ENCODE measurements at regions not wholly inside any gene's neighbourhood (a gene's known extent, or its start where the extent isn't known, plus 50 kb on each side); places are given as distances from the start of the nearest gene placed in this dataset.

DNA sequence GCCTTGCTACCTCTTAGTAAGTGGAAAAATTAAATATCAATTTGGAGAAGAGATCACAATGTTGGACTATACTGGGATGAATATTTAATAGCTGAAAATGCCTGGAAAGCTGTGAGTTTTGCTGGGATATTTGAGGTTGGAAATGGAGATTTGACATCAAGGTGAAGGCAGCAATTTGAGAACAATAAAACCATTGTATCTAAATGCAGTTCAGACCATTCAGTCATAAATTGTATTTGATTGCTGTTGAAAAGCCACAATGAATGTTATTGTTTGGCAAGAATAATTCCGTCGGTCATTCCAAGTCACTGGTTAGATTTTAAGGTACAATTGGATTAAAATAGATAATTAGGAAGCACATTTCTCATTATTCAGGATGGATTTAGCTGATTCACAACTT lies 325.6 kb downstream of the HRH4 start:
- no peak for DNase-seq (ENCODE audit: low read depth in 2 of 2)

DNA sequence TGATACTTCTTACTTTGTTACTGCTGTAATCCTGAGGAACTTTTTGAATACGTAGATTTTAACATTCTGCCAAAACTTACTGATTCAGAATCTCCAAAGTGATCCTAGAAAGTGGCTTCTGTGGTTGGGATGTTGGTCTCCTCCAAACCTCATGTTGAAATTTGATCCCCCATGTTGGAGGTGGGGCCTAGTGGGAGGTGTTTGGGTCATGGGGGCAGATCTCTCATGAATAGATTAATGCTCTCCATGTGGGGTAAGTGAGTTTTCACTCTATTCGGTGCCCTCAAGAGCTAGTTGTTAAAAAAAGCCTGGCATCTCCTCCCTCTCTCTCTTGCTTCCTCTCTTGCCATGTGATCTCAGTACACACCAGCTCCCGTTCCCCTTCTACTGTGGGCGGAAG lies 329.9 kb downstream of the HRH4 start:
- DNase-seq (ENCODE audit: low read depth in 2 of 2): no peak

DNA sequence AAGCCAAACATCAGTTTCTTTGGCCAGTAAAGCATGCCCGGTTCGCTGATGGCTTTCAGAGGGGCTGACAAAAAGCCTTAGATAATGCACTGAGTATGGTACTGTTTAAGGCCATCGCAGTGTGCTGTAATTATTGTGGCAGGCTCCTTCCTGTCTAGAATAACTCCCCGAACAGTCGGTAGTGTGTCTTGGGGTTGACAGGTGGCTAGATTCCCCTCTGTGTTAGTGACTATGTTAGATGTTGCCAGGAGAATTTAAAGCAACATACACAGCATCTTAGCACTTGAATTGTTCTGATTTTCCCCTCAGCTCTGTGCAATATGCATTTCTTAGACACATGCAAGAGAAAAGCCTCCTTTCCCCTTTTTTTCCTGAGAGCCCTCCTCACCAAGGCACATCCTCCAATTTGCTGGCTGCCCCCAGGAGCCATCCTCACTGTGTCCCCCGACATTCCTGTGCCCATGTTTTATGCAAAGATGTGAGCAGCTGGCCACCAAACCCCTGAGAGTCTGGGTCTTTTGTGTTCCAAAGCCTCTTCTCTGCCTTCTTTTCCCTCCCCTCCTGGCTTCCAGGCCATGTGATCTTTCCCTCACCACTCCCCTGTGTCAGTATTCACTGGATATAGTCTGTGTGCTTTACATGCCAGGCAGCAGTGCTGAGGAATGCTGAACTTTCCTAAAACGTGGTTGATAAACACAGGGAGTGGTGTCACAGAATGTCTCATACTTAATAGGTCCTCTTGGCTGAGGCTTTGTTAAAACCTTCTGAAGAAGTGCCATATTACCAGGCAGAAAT lies 331.5 kb downstream of the HRH4 start:
- DNase-seq (ENCODE audit: low read depth in 2 of 2): no peak

DNA sequence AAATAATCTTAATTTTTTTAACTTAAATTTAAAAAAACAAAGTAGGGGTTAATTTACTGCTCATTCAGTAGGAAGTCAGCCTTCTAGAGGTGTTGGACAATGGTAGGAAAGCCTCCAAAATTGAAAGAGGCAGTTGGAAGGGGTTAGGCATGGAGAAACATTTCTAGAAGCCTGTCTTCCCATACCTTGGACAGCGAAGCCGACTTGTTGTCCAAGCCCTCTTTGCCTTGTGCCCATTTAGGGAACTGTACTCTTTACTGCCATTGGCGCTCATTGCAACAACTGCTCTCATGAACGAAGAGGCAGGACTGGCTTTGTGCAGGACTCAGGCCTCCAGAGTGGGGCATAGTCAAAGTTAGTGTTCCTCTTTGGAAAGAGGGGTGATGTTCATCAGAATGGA lies 333.3 kb downstream of the HRH4 start:
- DNase-seq (ENCODE audit: low read depth in 2 of 2): no peak

DNA sequence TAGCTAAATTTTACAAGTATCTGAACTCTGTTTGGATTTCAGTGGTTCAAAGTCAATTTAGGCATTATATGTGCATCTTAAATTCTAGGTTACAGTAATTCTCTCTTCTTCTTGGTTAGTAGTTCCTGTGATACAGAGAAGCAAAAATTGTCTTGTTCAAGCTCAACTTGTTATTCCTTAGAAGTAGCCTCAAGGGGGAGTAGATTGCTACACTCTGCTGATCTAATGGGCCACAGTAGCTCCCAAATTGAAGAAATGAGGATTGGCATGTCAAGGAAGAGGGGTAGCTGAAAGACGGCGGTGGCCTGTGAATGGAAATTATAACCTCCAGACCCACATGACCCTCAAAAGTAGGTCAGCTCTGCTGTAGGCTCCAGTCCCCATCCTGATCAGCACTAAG lies 334.7 kb downstream of the HRH4 start:
- DNase-seq (ENCODE audit: low read depth in 2 of 2): no peak

DNA sequence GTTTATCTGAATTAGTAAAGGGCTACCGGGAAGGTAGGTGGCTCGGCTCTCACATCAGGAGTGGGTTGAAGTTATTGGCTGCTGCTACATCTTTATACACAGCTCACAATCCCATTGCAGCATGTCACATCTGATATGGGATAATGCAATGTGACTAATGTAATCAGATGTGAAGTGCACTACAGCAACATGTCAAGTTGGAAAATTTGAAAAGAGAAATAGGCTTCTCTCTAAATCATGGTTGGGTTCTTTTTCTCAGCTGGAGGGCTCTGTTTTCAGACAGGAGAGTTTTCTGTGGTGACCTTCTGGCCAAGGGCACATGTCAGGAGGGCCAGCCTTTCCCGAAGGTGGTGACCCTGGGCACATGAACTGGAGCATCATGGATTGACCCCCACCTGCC lies 337.5 kb downstream of the HRH4 start:
- DNase-seq (ENCODE audit: low read depth in 2 of 2): no peak

DNA sequence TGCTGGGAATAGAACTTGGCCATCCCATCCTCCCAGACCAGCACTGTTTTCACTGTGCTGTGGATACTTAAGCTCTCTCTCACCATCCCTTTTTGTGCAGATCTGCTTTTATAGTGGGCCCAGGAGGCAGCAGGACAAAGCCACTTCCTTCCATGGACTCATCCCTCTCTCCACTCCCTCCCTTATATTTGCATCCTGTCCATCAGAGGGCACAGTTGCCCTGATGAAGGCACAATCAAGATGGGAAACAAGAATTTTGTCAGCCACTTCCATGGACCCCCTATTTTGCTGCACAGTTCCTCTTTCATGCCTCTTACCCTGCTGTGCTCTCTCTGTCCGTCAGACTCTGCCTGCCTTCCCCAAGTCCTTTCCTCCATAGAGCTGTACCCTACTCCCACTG lies 338.7 kb downstream of the HRH4 start:
- no peak for DNase-seq (ENCODE audit: low read depth in 2 of 2)

DNA sequence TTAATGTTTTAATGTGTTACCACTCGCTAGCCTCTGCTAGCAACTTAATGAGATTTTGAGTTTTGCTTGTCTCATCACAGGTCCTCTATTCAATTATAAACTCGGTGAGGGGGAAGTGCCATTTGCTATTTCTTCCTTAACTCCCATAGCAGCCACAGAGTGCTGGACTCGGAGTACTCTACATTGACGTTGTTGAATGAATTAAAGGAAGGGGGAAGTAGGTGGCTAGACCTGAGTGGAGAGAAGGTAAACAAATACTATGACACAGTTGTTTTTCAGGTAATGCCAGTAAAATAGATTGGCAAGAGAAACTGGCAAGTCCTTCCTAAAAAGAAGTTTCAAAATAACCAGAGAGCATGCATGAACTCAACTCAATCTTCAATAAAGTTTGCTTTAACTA lies 339.3 kb downstream of the HRH4 start:
- no peak for DNase-seq (ENCODE audit: low read depth in 2 of 2)

DNA sequence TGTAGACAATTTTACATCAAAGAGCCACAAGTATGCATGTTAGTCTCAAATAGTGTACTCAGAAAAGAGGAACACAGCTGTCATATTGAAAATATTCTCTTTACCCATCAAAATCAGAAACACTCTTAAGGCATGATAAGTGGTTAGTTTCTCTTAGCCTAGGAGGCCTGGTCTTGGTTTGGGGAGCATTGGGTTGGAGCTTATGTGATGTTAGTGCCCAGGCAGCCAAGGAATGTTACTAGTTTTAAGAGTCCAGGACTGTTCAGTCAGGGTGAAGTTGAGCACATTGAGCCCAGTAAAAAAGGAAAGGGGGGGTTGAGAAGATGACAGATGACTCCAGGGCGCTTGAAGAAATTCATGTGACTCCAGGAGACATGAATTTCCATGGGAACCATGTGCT lies 340.6 kb downstream of the HRH4 start:
- DNase-seq (ENCODE audit: low read depth in 2 of 2): no peak

DNA sequence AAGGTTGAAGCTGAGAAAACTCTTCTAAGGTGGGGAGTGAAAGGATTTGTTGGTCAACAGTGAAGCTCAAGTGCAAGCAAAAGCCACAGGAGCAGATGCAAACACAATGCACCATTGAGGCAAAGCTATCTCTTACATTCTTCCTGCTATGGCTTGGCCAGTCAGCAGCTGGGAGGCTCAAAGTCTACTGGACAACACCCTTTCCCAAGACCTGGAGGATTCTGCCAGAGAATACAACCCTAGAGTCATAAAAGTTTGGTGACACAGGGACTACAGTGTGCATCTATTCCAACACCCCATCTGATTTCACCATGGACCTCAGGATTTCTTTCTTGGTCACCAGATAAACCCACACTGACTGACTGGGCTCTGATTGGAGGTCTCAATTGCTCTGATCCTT lies 342.0 kb downstream of the HRH4 start:
- DNase-seq (ENCODE audit: low read depth in 2 of 2): no peak

DNA sequence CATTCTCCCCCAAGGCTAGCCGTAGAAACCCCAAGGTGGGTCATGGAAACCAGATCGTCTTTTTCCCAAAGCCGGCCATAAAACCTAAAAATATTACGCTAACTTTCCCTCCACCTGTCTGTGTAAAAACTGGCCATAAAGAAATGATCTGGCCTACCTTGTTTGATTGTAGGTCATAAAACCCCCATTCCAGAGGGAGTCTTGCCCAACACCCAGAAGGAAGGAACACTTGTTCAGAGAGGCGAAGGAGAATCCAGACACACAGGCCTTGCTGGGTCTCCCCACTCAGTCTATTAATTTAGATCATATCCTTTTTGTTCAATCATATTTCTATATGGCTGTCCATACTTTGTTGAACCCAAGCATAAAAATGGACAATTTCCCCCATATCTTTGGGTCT lies 344.7 kb downstream of the HRH4 start:
- DNase-seq (ENCODE audit: low read depth in 2 of 2): no peak

DNA sequence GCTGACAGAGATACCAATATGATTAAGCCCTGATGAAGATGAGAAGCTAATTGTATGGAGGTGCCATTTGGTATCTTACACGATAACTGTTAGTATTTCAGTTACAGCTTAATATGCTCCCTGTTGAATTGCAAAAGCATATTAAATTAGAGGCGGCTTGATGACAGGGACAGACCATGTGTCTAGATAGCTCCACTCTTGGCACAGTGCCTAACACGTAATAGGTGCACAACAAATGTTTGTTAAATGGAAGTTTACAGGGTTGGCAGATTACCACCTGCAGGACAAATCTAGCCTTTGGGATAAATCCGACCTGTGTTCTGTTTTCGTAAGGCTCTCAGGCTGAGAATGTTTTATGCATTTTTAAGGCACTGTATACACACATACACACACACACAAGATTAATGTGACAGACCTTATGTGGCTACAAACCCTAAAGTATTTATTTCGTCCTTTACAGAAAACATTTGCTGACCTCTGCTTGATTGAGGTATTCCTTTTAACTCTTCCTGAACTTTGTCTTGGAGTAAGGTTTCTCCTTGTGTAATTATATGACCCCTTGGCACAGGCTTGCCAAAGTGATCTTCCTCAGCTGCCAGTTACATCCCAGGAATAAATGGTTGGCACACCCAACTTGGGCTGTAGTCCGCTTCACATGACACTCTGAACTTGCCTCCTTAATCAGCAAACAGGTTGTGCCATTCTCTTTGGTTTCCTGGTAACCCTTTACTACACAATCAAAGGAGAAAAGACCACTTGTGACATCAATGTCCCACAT lies 348.9 kb downstream of the HRH4 start:
- DNase-seq (ENCODE audit: low read depth in 2 of 2): no peak

DNA sequence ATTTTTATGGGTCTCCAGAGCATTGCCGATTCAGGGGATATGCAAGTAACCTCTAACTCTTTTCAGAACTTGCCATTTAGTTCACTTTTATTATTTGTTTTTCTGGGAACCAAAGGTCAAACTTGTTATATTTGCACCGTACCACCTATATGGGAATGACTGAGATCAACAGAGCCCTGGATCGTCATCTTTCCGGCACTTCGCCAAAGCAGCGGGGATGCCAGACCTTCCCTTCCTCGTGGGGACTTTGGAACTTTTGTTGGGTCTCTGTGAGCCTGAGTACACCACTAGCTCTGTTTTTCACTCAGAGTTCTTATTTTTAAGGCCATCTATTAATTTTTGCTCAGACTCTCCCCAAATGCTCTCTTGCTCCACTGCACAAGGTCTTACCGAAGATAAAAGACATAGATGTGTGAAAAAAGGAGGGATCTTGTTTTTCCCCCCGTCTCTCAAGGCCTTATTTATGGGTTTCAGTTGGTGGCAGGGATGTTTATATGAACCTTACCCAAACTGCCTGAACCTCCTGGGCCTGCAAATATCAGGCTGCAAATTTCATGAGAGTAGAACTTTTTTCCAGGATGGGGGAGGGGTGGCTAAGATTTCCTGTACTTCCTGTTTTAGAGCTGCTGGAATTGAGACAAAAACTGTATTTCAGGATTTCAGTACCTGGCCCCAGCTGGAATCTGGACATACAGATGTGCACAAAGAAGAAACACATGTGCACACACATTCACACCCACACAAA lies 350.3 kb downstream of the HRH4 start:
- DNase-seq (ENCODE audit: low read depth in 2 of 2): no peak

DNA sequence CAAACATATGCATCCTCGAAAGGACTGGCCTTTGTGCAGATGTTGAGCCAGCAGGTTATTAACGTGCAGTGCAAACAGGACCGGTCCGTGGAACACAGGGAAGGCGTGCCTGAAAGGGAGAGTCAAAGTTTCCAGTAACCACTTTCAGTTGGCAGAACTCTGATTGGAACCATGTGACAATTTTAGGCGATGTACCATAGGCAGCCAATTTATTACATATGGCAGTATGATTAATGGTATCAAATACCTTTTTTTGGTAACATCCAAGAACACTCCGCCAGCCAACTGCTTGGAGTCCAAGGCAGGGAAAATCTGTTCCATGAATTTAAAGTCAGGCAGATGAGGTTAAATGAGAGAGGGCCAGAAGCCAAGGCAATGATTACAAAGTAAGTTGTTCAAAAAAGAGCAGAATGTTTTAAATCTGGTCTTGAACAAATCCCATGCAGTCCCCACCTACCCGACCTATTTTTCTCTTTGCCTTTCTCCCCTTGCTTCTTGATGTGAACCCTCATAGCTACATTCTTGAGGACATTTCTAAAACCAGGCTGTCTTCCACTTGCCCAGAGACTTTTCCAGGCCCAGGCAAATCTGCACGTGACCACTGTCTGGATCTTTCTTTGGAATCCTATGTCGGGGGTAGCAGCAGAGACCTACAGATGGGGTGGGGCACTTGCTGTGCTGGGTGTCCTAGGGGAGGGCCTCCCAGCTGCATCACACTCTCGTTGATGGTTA lies 351.7 kb downstream of the HRH4 start:
- no peak for DNase-seq (ENCODE audit: low read depth in 2 of 2)

DNA sequence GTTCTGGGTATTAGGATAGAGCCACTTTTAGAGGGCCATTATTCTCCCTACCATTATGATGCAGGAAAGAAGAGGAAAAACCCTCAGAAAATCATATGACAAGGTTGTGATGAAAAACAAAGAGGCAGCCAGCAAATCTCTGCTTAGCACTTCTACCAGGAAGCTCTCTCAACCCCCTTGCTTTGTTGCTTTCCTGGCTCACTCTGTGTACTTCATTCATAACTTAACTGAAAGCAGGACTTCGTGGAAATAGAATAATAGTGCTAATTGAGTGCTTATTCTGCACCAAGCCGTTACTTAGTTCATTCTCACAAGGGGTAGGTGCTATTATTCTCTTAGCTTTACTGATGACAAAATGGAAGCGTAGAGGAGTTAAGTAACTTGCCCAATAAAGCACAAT lies 354.1 kb downstream of the HRH4 start:
- no peak for DNase-seq (ENCODE audit: low read depth in 2 of 2)

DNA sequence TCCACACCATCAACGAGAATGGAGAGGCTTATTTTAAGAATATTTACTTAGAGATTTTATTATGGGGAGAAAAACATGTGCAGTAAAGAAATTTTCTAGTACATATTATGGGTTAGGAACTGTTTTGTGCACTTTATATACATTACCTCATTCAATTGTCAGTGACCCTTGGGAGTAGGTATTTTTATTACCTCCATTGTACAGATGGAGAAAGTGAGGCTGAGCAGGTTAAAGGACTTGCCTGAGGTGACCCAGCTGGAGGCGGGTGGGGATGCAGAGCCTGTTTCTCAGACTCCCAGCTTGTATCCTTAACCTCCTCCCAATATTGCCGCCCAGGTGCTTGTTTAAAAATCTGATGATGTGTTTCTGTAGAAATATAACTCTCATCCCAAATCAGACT lies 356.7 kb downstream of the HRH4 start:
- no peak for DNase-seq (ENCODE audit: low read depth in 2 of 2)

DNA sequence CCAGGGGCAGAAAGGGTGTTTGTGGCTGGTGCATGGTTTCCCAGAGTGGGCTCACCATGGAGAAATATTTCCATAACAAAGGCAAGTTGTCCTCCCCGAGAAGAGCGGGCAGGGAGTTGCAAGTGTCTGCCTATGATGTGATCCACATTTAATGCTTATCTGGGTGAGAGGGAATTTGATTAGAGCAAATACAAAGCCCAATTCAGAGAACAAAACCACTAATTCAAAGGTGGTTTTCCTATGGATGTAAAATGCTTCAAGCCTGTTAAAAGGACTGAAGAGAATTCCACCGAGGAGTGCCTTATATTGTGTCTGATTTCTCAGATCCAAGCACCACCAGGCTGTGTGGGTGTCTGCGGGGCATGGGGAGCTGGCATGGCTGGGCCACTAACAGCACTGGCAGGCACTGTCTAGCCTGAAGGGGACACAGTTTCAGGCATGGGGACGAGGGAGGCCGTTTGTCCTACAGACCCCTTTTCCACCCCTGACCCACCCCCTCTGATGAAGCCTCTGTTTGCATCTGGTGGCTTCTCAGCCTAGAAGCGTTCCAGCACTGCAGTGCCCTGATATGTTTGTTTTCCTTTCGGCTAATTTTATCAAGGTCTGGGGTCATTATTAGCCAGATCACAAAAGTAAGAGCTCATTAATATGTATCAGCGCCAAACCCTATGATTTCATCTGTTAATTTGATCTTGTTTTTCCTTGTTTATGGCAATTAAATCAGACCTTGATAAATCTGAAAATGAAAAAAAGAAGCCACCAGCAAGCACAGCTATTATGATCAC lies 357.3 kb downstream of the HRH4 start:
- DNase-seq (ENCODE audit: low read depth in 2 of 2): no peak

DNA sequence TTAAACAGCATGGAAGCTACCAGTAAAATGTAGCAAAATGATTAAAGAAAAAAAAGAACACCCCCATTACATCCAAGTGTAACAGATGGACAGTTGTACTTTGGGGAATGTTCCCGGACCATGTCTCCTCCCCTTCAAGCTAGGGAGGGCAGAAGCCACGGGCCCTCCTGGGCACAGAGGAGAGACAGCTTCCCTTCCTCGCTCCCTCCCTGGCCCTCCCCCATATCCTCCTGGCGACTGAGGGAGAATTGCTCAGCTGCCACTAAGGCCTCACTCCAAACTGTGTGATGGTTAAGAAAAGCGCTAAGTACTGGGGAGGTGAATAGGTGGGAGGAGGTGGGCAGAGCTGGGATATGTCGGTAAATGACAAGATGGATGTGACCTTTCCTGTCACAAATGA lies 358.0 kb downstream of the HRH4 start:
- no peak for DNase-seq (ENCODE audit: low read depth in 2 of 2)

DNA sequence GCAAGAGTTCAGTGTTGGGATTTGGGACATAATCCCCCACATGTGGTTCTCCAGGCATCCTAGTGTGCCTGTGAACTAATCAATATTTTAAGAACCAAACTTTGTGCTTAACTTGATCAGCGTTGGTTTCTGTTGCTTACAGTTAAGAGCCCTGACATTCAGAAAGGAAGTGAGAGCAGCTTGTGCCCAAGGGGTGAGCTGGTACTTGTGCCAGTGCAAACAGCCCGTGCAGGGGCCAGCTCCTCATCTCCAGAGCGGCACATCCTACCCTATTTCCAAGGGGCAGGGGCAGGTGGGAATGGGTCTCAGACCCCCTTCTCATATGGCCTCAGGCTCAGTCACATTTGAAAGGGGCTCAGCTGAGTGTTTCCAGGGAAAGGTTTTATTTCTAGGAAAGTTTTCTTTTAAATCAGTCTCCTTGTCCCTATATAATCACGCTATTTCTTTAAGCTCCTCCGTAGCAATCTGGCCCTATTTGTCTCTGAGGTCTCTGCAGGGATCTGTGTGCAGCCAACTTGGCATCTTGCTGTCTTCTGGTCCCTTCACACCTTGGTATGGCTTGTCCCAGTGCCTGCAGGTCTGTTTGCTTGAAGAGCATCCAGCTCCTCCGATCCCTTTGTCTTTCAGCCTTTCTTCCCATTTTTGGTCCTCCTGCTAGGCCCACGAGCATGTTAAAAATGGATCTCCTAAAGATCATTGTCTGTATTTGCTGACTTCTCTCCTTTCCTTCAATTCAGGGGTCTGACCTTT lies 358.9 kb downstream of the HRH4 start:
- DNase-seq (ENCODE audit: low read depth in 2 of 2): no peak

DNA sequence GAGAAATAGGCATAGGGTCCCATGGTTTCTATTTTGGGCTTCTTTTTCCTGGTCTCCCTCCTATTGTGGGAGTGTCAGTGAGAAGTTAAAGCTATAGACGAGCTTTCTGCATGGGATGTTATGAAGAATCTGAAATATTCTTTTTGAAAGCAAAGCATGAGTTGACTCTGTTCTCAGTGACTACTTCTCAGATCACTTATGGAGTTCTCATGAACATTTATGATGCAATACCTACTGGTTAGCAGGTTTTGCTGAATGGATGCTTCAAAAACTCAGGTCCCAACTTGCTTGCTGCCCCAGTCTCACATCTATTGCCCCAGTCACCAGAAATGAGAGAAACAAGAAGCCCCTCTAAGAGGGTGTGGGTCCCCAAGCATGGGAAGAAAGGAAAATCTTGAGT lies 365.0 kb downstream of the HRH4 start:
- DNase-seq (ENCODE audit: low read depth in 2 of 2): no peak

DNA sequence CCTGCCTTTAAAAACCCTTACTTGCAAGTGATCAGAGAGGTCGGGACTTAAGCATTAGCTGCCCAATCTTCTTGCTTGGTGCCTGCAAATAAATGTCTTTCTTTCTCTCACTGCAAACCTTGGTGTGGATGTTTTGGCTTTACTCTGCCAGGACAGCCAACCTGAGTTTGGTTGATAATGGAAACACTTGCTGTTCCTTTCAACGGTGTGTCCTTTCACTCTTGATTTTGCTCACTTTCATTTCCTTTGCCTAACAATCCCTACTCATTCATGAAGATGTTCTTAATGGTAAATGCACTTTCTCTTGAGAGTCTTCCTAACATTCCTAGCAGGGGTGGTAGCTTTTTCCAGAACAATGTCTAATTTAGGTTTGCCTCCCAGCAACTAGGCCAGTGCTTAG lies 366.2 kb downstream of the HRH4 start:
- no peak for DNase-seq (ENCODE audit: low read depth in 2 of 2)
